Fibroblast of villous mesenchyme (primary cell): ENCODE measurements at regions not wholly inside any gene's neighbourhood (a gene's known extent, or its start where the extent isn't known, plus 50 kb on each side); places are given as distances from the start of the nearest gene placed in this dataset.

Experiments
- DNase-seq: peaks from one replicate; pipeline ENCODE4 v3.0.0-alpha.2; 2010; ENCODE audit warnings: low read depth
- H3K4me3 ChIP-seq: 2 replicates; pipeline ENCODE4 v1.5.1; 2011; ENCODE audit warnings: low read depth, mild to moderate bottlenecking, low read length
- TF ChIP-seq, protein P1 (sequence below): IDR thresholded peaks from 2 replicates; pipeline ENCODE4 v1.5.1; 2012; ENCODE audit warnings: low read depth, mild to moderate bottlenecking, low read length; ENCODE audit not compliant: insufficient read depth

- no peak for DNase-seq
- H3K4me3 ChIP-seq = no peak overlapping the region
- TF ChIP-seq, protein P1, sequence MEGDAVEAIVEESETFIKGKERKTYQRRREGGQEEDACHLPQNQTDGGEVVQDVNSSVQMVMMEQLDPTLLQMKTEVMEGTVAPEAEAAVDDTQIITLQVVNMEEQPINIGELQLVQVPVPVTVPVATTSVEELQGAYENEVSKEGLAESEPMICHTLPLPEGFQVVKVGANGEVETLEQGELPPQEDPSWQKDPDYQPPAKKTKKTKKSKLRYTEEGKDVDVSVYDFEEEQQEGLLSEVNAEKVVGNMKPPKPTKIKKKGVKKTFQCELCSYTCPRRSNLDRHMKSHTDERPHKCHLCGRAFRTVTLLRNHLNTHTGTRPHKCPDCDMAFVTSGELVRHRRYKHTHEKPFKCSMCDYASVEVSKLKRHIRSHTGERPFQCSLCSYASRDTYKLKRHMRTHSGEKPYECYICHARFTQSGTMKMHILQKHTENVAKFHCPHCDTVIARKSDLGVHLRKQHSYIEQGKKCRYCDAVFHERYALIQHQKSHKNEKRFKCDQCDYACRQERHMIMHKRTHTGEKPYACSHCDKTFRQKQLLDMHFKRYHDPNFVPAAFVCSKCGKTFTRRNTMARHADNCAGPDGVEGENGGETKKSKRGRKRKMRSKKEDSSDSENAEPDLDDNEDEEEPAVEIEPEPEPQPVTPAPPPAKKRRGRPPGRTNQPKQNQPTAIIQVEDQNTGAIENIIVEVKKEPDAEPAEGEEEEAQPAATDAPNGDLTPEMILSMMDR = no peak
Measured at GRCh38 chr20:51132279-51132678, 109.4 kb upstream of the KCNG1 start.

DNA sequence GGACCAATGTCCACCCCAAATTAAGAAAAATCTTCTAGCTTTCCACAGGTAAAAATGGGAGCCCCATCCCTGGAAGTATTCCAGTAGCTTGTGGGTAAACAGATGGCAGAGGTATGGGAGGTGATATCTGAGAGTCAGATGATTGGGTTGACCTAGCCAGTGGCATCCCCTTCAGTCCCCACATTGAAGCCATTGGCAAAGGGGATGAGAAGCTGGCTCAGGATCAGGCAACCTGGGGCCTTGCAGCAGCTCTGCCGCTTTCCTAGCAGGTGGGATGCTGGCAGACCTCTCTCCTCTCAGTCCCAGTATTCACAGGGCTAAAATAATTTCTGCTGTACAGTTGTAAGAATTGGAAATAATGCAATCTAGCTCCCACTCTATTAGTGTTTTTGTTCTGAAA, 108.9 kb upstream of the KCNG1 start:
- TF ChIP-seq, protein P1 = no peak
- no peak overlapping the region for H3K4me3 ChIP-seq
- no peak for DNase-seq

GRCh38 chr20:51129147-51129776, 106.4 kb upstream of the KCNG1 start:
- TF ChIP-seq, protein P1 = no peak
- H3K4me3 ChIP-seq = no peak overlapping the region
- peak; percentile 4 for DNase-seq

GRCh38 chr20:51128198-51128597, 105.3 kb upstream of the KCNG1 start:
- DNase-seq = peak; percentile 52
- H3K4me3 ChIP-seq = no peak overlapping the region
- TF ChIP-seq, protein P1 = no peak

- TF ChIP-seq, protein P1 = no peak
- no peak overlapping the region for H3K4me3 ChIP-seq
- no peak for DNase-seq
Measured at GRCh38 chr20:51127713-51128112, 104.8 kb upstream of the KCNG1 start.

DNA sequence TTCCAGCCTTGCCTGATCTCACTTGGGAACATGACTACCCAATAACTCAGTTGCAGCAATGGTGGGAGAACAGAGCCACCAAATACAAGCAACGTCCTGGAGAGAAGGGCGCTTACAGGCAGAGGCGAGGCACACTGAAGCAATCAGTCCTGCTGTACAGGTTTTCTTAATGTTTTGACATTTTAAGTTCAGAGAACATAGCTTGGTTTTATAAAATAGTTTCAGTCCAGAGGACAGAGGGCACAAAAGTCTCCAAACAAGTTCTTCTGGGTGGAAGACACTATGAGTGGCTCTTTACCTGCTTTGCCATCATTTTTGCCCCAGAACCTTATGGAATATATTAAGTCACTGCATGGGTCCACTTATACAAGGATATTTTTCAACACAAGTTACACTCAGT, 103.4 kb upstream of the KCNG1 start:
- TF ChIP-seq, protein P1 = no peak
- DNase-seq = no peak
- no peak overlapping the region for H3K4me3 ChIP-seq

GRCh38 chr20:51125780-51126179, 102.9 kb upstream of the KCNG1 start:
- H3K4me3 ChIP-seq = no peak overlapping the region
- DNase-seq = no peak
- TF ChIP-seq, protein P1 = no peak
